ENCODE measurements at regions not wholly inside any gene's neighbourhood (a gene's known extent, or its start where the extent isn't known, plus 50 kb on each side); places are given as distances from the start of the nearest gene placed in this dataset.
"Not testable (repeated sequence)": the region's sequence is repeated elsewhere in the genome, so short reads cannot be mapped to it uniquely, and the experiment has no call there.

- not testable (repeated sequence) for DNase-seq
These were observed 135.6 kb upstream of the MVB12B start for GRCh38 chr9:126190994-126191393.

- no peak for DNase-seq
These were observed 127.8 kb upstream of the MVB12B start for GRCh38 chr9:126198854-126199253.

- DNase-seq = no peak
These were observed 123.3 kb upstream of the MVB12B start for GRCh38 chr9:126203313-126203712.

- no peak for DNase-seq
These were observed 122.4 kb upstream of the MVB12B start for GRCh38 chr9:126204197-126204596.

DNA sequence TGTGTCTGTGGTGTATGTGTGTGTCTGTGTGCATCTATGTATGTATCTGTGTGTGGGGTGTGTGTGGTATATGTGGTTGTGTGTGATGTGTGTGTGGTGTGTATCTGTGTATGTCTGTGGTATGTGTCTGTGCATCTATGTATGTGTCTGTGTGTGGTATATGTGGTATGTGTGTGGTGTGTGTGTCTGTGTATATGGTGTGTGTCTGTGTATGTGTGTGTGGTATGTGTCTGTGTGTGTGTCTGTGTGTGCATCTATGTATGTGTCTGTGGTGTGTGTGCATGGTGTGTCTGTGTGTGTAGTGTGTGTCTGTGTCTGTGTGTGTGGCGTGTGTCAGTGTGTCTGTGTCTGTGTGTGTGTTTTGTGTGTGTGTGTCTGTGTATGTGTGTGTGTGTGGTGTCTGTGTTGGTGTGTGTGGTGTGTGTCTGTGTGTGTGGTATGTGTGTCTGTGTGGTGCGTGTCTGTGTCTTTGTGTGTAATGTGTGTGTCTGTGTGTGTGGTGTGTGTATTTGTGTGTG is 121.9 kb upstream of the MVB12B start:
- no peak for DNase-seq

DNA sequence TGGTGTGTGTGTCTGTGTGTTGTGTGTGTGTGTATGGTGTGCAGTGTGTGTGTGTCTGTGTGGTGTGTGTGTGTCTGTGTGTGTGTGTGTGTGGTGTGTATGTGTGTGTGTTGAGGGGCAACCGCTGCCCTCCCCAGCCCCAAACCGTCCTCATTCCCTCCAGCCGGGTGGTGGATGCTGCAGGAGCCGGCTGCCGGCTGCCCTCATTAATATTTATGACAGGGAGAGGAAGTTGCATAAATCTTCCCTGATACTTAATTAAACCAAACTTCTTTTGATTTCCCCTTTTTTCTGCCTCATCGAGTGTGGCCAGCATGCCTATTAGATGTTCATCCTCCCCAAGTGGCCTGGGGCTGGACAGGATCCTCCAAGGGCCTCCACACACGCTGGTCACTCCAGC is 121.4 kb upstream of the MVB12B start:
- DNase-seq = no peak

- no peak for DNase-seq
These were observed 120.7 kb upstream of the MVB12B start for GRCh38 chr9:126205845-126206498.

DNA sequence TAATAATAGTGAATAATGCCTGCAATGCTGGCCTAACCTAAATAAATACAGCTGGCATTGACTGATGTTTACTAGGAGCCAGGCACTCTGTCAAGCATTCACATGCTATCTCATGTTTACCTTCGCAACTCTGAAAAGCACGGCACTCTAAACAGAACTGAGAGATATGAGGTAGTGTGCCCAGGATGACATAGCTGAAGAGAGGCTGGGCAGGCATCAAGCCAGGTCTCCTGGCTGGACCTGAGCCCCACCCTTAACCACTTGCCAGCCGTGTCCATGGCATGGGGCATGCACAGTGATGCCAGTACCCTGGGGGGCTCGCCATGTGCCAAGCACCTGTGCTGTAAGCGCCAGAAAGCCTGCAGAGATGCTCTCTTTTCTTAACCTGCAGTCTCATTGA is 119.4 kb upstream of the MVB12B start:
- no peak for DNase-seq

DNA sequence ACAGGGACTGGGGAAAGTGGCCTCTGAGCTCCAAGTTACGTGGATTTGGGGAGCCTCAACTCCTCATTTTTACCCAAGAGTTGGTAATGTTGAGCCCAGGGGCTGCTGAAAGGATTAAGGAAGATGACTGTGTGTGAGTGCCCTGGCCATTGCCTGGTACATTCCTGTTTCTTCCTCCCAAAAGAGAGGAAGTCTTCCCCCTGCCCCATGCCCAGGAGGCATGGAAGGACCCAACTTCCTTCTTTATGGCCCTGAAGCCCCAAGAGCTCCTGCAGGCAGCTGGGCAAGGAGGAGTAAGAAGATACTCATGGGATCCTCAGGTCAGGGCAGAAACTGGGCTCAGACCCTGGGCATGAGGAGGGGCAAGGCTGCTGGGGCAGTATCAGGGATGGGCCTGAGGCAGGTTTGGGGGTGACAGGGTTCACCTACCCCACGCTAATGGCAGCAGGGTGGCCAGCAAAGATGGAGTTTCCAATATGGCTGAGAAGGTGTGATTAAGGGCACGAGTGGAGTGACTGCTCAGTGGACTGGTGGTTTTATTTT is 118.3 kb upstream of the MVB12B start:
- no peak for DNase-seq

GRCh38 chr9:126211441-126212074 is 115.1 kb upstream of the MVB12B start:
- DNase-seq = no peak

GRCh38 chr9:126215486-126215885 is 111.1 kb upstream of the MVB12B start:
- no peak for DNase-seq

GRCh38 chr9:126216826-126217225 is 109.8 kb upstream of the MVB12B start:
- DNase-seq = no peak

GRCh38 chr9:126217250-126217653 is 109.4 kb upstream of the MVB12B start:
- no peak for DNase-seq

DNA sequence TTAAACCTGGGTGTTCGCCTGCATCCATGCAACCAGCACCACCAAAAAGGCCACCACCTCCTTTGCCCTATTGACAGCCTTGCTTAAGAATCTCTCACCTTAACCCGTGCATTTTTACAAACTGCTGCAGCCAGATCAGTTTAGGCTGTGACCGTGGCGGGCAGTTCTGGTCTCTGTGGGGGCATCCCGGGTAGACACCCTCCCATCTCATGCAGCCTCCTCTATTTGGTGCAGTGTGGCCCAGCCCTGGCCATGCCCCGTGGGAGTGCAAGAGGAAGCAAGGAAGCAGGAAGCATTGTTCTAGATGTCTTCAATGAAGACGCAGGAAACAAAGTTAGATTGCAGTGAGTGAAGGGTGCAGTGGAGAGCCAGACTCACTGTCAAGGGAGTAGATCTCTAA is 108.8 kb upstream of the MVB12B start:
- no peak for DNase-seq

DNA sequence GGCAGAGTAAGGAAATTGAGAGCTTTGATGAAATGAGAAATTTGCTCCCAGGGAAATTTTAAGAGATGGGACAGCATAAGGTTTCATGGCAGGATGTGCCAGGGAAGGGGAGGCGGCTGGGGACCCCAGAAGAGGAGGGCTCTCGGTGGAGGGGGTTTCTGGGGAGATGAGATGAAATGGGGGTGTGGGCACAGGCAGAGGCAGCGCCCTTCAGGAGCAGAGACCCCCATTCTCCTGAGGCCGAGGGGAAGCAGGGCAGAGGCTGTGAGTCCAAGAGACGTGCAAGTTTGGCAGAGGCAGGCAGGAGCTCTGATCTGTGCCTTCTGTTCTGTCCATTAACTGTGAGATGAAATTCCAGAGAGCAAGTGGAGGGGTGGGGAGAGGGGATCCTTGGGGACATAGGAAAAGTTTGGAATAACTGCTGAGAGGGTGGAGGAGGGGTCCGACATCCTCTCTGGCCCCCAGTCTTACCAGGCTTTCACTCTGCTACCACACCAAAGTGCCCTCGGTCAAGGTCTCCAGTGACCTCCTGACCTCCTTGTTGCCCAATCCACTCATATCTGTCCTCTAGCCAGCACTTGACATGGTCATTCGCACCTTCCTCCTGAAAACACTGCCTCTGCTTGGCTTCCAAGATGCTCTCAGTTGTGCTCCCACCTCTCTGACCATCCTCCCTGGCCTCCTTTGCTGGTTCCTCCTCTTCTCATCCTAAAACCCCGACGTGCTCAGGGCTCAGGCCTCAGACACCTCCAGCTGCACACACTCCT is 108.1 kb upstream of the MVB12B start:
- DNase-seq = no peak

GRCh38 chr9:126219166-126219565 is 107.5 kb upstream of the MVB12B start:
- no peak for DNase-seq

DNA sequence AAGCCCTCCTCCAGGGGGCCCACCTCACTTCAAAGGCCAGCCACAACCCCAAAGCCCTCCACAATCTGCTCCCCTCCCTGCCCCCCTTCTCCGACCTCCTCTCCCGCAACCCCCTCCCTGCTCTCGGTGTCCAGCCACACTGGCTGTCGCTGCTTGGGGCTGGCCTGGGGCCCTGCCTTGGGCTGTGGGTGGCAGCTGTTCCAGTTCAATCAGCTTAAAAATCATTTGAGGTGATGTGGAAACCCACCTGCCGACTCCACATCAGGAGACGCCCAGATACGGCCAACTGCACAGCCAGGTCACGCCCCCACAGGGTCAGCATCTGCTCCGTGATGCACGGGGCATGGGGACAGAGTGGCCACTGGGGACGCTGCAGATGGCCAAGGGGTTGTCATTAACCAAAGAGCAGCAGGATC is 107.0 kb upstream of the MVB12B start:
- DNase-seq = no peak

GRCh38 chr9:126221480-126221879 is 105.1 kb upstream of the MVB12B start:
- no peak for DNase-seq

DNA sequence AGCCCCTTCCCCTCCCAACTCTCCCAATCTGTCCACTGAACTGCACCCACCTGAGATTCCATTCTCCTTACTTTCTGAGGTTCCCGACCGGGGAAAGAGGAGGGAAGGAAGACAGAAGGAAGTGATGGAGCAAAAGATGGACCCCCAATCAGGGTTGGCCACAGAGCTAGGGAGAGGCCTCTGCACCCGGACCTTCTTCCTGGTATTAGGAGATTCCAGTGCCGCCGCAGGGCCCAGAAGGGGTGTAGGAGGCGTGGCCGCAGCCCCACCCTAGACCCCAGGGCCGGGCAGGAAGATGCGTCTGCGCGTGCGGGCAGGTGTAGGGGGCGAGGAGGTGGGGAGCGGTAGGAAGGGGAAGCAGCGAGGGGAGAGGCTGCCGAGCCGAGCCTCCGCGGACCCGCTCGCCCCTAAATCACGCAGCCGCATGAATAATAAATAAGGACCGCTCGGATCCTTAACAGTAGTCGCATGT is 104.2 kb upstream of the MVB12B start:
- no peak for DNase-seq

- DNase-seq = no peak
These were observed 103.7 kb upstream of the MVB12B start for GRCh38 chr9:126222835-126223431.

DNA sequence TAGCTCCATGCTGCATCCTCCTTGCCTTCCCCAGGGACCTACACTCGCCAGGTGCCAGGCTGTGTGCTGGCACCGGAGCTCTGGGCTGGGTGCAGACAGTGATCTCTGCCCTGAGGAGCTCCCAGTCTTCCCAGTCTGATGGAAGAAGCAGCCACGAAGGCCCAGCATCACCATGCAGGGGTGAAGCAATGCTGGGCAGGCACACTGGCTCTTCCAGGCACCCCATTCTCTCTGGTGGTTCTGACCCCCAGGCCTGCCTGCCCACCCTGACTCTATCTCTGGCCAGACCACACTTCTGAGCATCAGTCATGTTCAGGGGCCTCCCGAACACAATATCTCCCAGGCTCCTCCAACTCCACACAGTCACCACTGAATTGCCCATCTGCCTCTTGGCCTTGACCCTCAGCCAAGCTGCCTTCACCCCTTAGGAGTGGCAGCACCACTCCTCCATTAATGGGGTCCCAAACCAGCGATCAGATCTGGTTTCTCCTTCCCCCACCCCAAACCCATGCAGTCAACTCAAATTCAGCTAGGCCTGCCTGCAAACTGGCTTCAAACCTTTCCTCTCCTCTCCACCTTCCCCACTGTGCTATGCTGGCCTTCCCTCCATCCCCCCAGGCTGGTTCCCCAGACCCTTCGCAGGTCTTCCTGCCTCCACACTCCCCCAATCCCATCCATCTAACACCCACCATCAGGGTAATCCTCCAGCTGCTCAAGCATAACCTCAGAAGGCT is 102.7 kb upstream of the MVB12B start:
- DNase-seq = no peak

All from activated CD8-positive, alpha-beta memory T cell treated with anti-CD3 and anti-CD28 coated beads, Interleukin-2, amount 50 U/mL, for 4 hours (primary cell).